ENCODE measurements at regions not wholly inside any gene's neighbourhood (a gene's known extent, or its start where the extent isn't known, plus 50 kb on each side); places are given as distances from the start of the nearest gene placed in this dataset.
"Not testable (repeated sequence)": the region's sequence is repeated elsewhere in the genome, so short reads cannot be mapped to it uniquely, and the experiment has no call there.

DNA sequence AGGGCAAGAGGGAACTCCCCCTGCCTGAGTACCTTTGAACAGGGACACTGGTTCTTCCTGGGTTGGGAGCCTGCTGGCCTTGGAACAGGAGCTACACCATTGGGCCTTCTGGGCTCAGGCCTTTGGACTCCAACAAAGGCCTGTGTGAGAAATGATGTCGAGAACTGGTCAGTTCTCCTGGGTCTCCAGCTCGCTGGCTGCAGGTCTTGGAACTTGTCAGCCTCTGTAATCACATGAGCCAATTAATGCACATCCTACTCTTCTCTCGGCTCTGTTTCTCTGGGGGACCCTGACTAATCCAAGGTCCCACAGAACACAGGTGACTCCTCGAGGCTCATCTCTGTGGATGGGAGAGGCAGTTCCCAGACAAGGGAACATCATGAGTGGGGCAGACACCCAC lies 104.7 kb upstream of the PLGLB2 start:
- TF ChIP-seq JUND (CRISPR knock-in tag; IDR thresholded peaks at IDR 0.05); TCF12 (IDR thresholded peaks at IDR 0.05); TCF12 (CRISPR knock-in tag; IDR thresholded peaks at IDR 0.05); HDAC6 (IDR thresholded peaks at IDR 0.05; ENCODE audit: low read depth, low read length); AHR (CRISPR knock-in tag; IDR thresholded peaks at IDR 0.05); POLR2A (IDR thresholded peaks at IDR 0.05; ENCODE audit: insufficient read depth in 1 of 2, low read depth in 2 of 2, low read length in 2 of 2); SNRNP70 (IDR thresholded peaks at IDR 0.05; ENCODE audit: low read depth, low read length); RNF2 (conservative IDR thresholded peaks at IDR 0.05; ENCODE audit: low read depth); POLR2AphosphoS5 (IDR thresholded peaks at IDR 0.05; ENCODE audit: low read depth, low read length); FOXP1 (IDR thresholded peaks at IDR 0.05); FOXP1 (CRISPR knock-in tag; IDR thresholded peaks at IDR 0.05): not testable (repeated sequence)
- TF ChIP-seq, protein P1, sequence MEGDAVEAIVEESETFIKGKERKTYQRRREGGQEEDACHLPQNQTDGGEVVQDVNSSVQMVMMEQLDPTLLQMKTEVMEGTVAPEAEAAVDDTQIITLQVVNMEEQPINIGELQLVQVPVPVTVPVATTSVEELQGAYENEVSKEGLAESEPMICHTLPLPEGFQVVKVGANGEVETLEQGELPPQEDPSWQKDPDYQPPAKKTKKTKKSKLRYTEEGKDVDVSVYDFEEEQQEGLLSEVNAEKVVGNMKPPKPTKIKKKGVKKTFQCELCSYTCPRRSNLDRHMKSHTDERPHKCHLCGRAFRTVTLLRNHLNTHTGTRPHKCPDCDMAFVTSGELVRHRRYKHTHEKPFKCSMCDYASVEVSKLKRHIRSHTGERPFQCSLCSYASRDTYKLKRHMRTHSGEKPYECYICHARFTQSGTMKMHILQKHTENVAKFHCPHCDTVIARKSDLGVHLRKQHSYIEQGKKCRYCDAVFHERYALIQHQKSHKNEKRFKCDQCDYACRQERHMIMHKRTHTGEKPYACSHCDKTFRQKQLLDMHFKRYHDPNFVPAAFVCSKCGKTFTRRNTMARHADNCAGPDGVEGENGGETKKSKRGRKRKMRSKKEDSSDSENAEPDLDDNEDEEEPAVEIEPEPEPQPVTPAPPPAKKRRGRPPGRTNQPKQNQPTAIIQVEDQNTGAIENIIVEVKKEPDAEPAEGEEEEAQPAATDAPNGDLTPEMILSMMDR (CRISPR knock-in tag; IDR thresholded peaks at IDR 0.05) = not testable (repeated sequence)
- TF ChIP-seq, protein P2, sequence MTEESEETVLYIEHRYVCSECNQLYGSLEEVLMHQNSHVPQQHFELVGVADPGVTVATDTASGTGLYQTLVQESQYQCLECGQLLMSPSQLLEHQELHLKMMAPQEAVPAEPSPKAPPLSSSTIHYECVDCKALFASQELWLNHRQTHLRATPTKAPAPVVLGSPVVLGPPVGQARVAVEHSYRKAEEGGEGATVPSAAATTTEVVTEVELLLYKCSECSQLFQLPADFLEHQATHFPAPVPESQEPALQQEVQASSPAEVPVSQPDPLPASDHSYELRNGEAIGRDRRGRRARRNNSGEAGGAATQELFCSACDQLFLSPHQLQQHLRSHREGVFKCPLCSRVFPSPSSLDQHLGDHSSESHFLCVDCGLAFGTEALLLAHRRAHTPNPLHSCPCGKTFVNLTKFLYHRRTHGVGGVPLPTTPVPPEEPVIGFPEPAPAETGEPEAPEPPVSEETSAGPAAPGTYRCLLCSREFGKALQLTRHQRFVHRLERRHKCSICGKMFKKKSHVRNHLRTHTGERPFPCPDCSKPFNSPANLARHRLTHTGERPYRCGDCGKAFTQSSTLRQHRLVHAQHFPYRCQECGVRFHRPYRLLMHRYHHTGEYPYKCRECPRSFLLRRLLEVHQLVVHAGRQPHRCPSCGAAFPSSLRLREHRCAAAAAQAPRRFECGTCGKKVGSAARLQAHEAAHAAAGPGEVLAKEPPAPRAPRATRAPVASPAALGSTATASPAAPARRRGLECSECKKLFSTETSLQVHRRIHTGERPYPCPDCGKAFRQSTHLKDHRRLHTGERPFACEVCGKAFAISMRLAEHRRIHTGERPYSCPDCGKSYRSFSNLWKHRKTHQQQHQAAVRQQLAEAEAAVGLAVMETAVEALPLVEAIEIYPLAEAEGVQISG (CRISPR knock-in tag; IDR thresholded peaks at IDR 0.05) = not testable (repeated sequence)
